K562 (cell line): ENCODE measurements at regions not wholly inside any gene's neighbourhood (a gene's known extent, or its start where the extent isn't known, plus 50 kb on each side); places are given as distances from the start of the nearest gene placed in this dataset.

Source experiments
- ATAC-seq: fragments of 200-7000 bp; cut with Tn5 transposase; 3 replicates; pipeline ENCODE4 v1.9.1; 2020; ENCODE audit warnings: moderate library complexity
- BruUV-seq: library from RNA; stranded (reverse); fragments of 400-500 nt; replicated peaks from 2 replicates; lab custom pipeline; 2021; lab: Mats Ljungman, UMichigan
- CTCF ChIA-PET: fragments of 300-600 bp; formaldehyde crosslinking; extraction: SDS; loops from one replicate; lab custom pipeline; 2021; ENCODE audit warnings: low intra/inter-chr PET ratio; lab: Yijun Ruan, JAX
- POLR2A ChIA-PET: fragments of 300-600, 350-650 bp; sonication (Branson Sonifier 250); formaldehyde crosslinking; extraction: SDS; loops from one replicate; lab custom pipeline; 2021; ENCODE audit warnings: antibody characterized with exemption, inconsistent platforms; lab: Yijun Ruan, JAX
- DNase-seq, 4 experiments: peaks; one replicate each; pipeline versions ENCODE4 v3.0.0 to v3.0.0-alpha.2; 2011 to 2018; ENCODE audit warnings: low spot score in 3 of 4, mixed read lengths in 3 of 4; ENCODE audit errors: extremely low read depth in 1 of 4
- FAIRE-seq: peaks from 2 replicates; lab custom pipeline; 2011; peaks lifted over from hg19 to GRCh38; lab: Jason Lieb, UNC
- H2AFZ ChIP-seq: 2 replicates; pipeline ENCODE4 v1.6.0; 2011; ENCODE audit warnings: low read depth, low read length, control low read depth, inconsistent platforms
- H3K27ac ChIP-seq: fragments of 200-600 bp; 3 replicates; pipeline ENCODE4 v1.8.0; 2011; ENCODE audit warnings: low read depth, mild to moderate bottlenecking, control low read depth, inconsistent platforms, low read length, moderate library complexity, mixed read lengths; ENCODE audit errors: extremely low read depth
- H3K27me3 ChIP-seq, 2 experiments: fragments of 300-600 bp in 1 of 2; 2 replicates in 1 of 2; 3 replicates in 1 of 2; pipeline versions ENCODE4 v1.6.0 to v1.8.0; 2011; ENCODE audit warnings: inconsistent platforms in 2 of 2, low read length in 2 of 2, mild to moderate bottlenecking in 1 of 2, mixed read lengths in 1 of 2, moderate library complexity in 1 of 2; ENCODE audit not compliant: control insufficient read depth in 2 of 2, insufficient read depth in 2 of 2
- H3K36me3 ChIP-seq: fragments of 300-600 bp; 3 replicates; pipeline ENCODE4 v1.8.0; 2011; ENCODE audit warnings: mild to moderate bottlenecking, low read length, inconsistent platforms; ENCODE audit not compliant: control insufficient read depth, insufficient read depth
- H3K4me1 ChIP-seq, 2 experiments: fragments of 200-600 bp in 1 of 2; replicated peaks in 1 of 2; 2 replicates in 1 of 2; 3 replicates in 1 of 2; pipeline versions ENCODE4 v1.5.1 to v1.8.0; 2011; ENCODE audit warnings: inconsistent platforms in 2 of 2, low read length in 2 of 2, mild to moderate bottlenecking in 1 of 2, mixed read lengths in 1 of 2, moderate library complexity in 1 of 2; ENCODE audit not compliant: control insufficient read depth in 2 of 2, insufficient read depth in 2 of 2
- H3K4me2 ChIP-seq: 2 replicates; pipeline ENCODE4 v1.6.1; 2011; ENCODE audit warnings: low read length, control low read depth, inconsistent platforms, mixed read lengths; ENCODE audit not compliant: insufficient read depth
- H3K4me3 ChIP-seq: fragments of 200-600 bp; sonication (generic), shearing (Covaris generic); 2 replicates; pipeline ENCODE4 v1.5.1; 2016; ENCODE audit warnings: control low read depth, inconsistent platforms
- H3K79me2 ChIP-seq: fragments of 200-600 bp; 3 replicates; pipeline ENCODE4 v1.8.0; 2011; ENCODE audit warnings: low read length, inconsistent platforms; ENCODE audit not compliant: control insufficient read depth, insufficient read depth
- H3K9ac ChIP-seq, 2 experiments: 2 replicates each; pipeline versions ENCODE4 v1.6.0 to v1.6.1; 2011; ENCODE audit warnings: low read depth in 2 of 2, low read length in 2 of 2, control low read depth in 1 of 2, inconsistent platforms in 1 of 2, mild to moderate bottlenecking in 1 of 2, mixed read lengths in 1 of 2; ENCODE audit not compliant: insufficient read depth in 1 of 2
- H3K9me1 ChIP-seq: one replicate; pipeline ENCODE4 v1.6.0; 2011; ENCODE audit warnings: inconsistent platforms, mild to moderate bottlenecking, low read length, moderate library complexity; ENCODE audit not compliant: control insufficient read depth, insufficient read depth
- H3K9me3 ChIP-seq: replicated peaks from 2 replicates; pipeline ENCODE4 v1.5.1; 2011; ENCODE audit warnings: low read depth, low read length, inconsistent platforms; ENCODE audit not compliant: control insufficient read depth, insufficient read depth
- H4K20me1 ChIP-seq: replicated peaks from 2 replicates; pipeline ENCODE4 v1.6.1; 2011; ENCODE audit warnings: low read length, inconsistent platforms, mixed read lengths; ENCODE audit not compliant: control insufficient read depth, insufficient read depth
- CREM ChIP-seq: IDR thresholded peaks from 2 replicates; pipeline ENCODE4 v1.6.1; 2014; ENCODE audit warnings: antibody characterized with exemption, low read depth
- ELF2 ChIP-seq: fragments of 250-450 bp; sonication (Bioruptor Pico); IDR thresholded peaks from 2 replicates; pipeline ENCODE4 v1.5.0; 2021; ENCODE audit warnings: mild to moderate bottlenecking
- GTF2A2 ChIP-seq: IDR thresholded peaks from 2 replicates; pipeline ENCODE4 v1.6.1; 2016; ENCODE audit warnings: mild to moderate bottlenecking, missing genetic modification characterization, missing compliant biosample characterization
- JUND ChIP-seq, 2 experiments: IDR thresholded peaks; 2 replicates in 1 of 2; 3 replicates in 1 of 2; pipeline ENCODE4 v1.6.1; 2011; ENCODE audit warnings: borderline replicate concordance in 2 of 2, low read depth in 2 of 2, low read length in 2 of 2, improper control_type of control experiment in 1 of 2, missing biosample characterization in 1 of 2, missing genetic modification characterization in 1 of 2, missing genetic modification reagents in 1 of 2
- SAFB2 ChIP-seq: fragments of 200-400 bp; formaldehyde crosslinking; IDR thresholded peaks from 2 replicates; pipeline ENCODE4 v1.6.1; 2018; ENCODE audit warnings: borderline replicate concordance, low read length, low read depth, moderate library complexity; ENCODE audit not compliant: severe bottlenecking
- SIX5 ChIP-seq, 2 experiments: IDR thresholded peaks; 2 replicates each; pipeline ENCODE4 v1.6.1; 2011; ENCODE audit warnings: low read length in 2 of 2, borderline replicate concordance in 1 of 2, low read depth in 1 of 2, mild to moderate bottlenecking in 1 of 2, moderate library complexity in 1 of 2; ENCODE audit not compliant: insufficient read depth in 1 of 2
- ZFP36 ChIP-seq: fragments of 150-350 bp; IDR thresholded peaks from 2 replicates; pipeline ENCODE4 v1.6.1; 2018; ENCODE audit warnings: low read length, low read depth; ENCODE audit not compliant: partially characterized antibody
- ZNF347 ChIP-seq: fragments of 450-650 bp; formaldehyde crosslinking; IDR thresholded peaks from 2 replicates; pipeline ENCODE4 v1.4.0; 2020; ENCODE audit warnings: low read depth, mild to moderate bottlenecking, moderate library complexity
- ZNF561 ChIP-seq: fragments of 450-650 bp; formaldehyde crosslinking; conservative IDR thresholded peaks from 2 replicates; pipeline ENCODE4 v1.4.0; 2020; ENCODE audit warnings: mild to moderate bottlenecking, moderate library complexity
- ZNF77 ChIP-seq: fragments of 250-450 bp; sonication (Bioruptor Pico); IDR thresholded peaks from 2 replicates; pipeline ENCODE4 v1.5.0; 2020
- WGBS: fragments of 100-300 bp; shearing (Covaris generic); methylation state at CpG from one replicate; pipeline ENCODE4 v1.1.6; 2016; ENCODE audit warnings: low coverage, mixed read lengths; ENCODE audit not compliant: insufficient coverage; ENCODE audit errors: missing lambda C conversion rate; 5-methylcytosine and 5-hydroxymethylcytosine counted together
- in situ Hi-C: fragments of 300-500 bp; cut with MboI; formaldehyde crosslinking; loops from 4 replicates; pipeline ENCODE4 v1.15.0; 2018; ENCODE audit warnings: inconsistent platforms, mixed read lengths
- intact Hi-C: fragments of 100-400 bp; cut with micrococcal nuclease; formaldehyde crosslinking; loops from 2 replicates; pipeline ENCODE4 v1.14.2; 2022
- TF ChIP-seq, protein P1 (sequence below): fragments of 150-350 bp; conservative IDR thresholded peaks from 2 replicates; pipeline ENCODE4 v1.6.1; 2014; ENCODE audit warnings: low read length
- TF ChIP-seq, protein P2 (sequence below), 2 experiments: IDR thresholded peaks; 2 replicates each; pipeline ENCODE4 v1.6.1; 2012; ENCODE audit warnings: improper control_type of control experiment in 2 of 2, low read depth in 2 of 2, low read length in 2 of 2, borderline replicate concordance in 1 of 2

DNA sequence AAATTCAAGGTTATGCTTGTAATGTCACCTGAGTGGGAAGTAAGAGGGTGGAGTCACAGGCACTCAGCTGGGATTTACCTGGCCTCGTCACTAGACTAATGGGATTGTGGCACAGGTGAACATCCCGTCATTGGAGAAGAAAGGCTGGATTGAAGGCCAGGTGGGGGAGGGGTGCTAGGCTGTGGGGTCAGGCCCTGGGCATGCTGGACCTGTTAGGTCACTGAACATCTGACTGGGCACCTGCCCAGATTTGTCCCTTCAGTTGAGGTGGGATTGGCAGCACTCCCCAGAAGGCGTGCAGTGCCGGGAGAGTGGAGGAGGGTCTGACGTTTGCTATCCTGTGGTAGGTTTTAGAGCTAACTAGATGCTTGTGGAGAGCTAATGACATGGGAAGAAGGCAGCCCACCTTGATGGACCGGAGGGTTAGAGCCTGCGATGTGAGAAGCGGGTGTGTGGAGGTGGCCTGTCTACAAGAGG is 161.5 kb upstream of the ZNF267 start (continued):
- TF ChIP-seq JUND (IDR thresholded peaks at IDR 0.05; ENCODE audit: borderline replicate concordance, low read depth, low read length) (no peak), JUND (tag; IDR thresholded peaks at IDR 0.05; ENCODE audit: borderline replicate concordance, low read depth, low read length) (no peak)

DNA sequence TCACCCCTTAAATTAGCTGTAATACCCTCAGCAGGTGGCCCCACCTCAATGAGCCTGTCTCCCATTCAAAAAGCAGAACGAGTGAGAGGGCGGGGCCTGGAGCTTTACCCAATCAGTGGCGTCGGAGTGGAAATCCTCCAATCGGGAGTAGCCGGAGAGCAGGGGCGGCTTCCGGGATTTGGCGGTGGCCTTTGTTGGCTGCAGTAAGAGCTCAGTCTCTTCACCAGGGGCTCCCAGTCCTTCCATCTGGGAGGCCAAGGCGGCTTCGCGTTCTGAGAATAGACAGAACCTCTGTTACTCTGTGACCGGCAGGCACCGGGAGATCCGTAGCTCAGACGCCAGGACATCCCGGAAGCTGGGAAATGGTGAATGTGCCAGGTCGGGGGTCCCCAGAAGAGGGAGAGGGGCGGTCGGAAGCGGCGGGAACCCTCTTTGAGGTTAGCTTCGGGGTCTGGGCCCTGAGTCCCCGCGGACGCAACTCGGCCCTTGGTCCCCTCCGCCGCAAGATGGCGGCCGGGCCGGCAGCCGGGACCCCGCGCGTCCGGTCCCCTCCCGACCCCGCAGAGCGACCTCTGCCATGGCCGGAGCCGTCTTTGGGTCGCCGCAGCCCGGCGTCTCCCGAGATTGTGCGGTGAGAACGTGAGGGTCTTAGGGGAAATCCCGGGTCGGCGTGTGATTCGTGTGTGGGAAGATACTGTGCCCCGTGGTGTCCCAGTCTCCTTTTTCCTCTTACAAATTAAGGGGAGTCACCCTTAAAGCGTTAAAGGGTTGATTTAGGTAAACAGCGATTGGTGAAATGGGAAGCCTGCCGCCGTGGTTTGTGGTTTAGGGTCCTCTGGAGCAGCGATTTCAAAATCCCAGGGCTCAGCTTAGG is 160.3 kb upstream of the ZNF267 start:
- Histone ChIP-seq H3K79me2 (peaks cover 27% of the 10 kb centered on the region), H3K9me3 (no peaks in the 10 kb centered on the region), H3K36me3 (peaks cover 30% of the 10 kb centered on the region), H3K4me1 (peaks cover 11 to 13% of the 10 kb centered on the region in 2 experiments), H3K9me1 (no peaks in the 10 kb centered on the region), H3K27me3 (no peaks in the 10 kb centered on the region), H2AFZ (peak overlapping the region; percentile 95), H3K9ac (peak overlapping the region; percentile 93 to 98), H3K4me2 (peak overlapping the region; percentile 95), H4K20me1 (no peaks in the 10 kb centered on the region; the same call in 1 of the 2 replicates), H3K27ac (peak overlapping the region; percentile 96), H3K4me3 (peak overlapping the region; percentile 92)
- intact Hi-C loops (loop anchor here (5.0 kb wide), 1 partner anchor 154 kb away; no protein-coding TSS in a partner anchor), in situ Hi-C loops (no loop called here)
- no TSS peak for BruUV-seq
- peak; percentile 94 to 97 (median 96) for DNase-seq
- ATAC-seq, result peak; percentile 96
- ChIA-PET CTCF (no interaction called here), POLR2A (interaction anchor here (0.6 to 1.7 kb wide), 16 partner anchors 9 to 667 kb away, joined by 3 to 10 read pairs (median 4); no protein-coding TSS in a partner anchor)
- under 1% methylated on average over 47 of the region's 59 CpGs for WGBS
- FAIRE-seq, result peak; percentile 92
- TF ChIP-seq, protein P1, sequence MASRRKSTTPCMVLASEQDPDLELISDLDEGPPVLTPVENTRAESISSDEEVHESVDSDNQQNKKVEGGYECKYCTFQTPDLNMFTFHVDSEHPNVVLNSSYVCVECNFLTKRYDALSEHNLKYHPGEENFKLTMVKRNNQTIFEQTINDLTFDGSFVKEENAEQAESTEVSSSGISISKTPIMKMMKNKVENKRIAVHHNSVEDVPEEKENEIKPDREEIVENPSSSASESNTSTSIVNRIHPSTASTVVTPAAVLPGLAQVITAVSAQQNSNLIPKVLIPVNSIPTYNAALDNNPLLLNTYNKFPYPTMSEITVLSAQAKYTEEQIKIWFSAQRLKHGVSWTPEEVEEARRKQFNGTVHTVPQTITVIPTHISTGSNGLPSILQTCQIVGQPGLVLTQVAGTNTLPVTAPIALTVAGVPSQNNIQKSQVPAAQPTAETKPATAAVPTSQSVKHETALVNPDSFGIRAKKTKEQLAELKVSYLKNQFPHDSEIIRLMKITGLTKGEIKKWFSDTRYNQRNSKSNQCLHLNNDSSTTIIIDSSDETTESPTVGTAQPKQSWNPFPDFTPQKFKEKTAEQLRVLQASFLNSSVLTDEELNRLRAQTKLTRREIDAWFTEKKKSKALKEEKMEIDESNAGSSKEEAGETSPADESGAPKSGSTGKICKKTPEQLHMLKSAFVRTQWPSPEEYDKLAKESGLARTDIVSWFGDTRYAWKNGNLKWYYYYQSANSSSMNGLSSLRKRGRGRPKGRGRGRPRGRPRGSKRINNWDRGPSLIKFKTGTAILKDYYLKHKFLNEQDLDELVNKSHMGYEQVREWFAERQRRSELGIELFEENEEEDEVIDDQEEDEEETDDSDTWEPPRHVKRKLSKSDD, result no peak
- TF ChIP-seq, protein P2, sequence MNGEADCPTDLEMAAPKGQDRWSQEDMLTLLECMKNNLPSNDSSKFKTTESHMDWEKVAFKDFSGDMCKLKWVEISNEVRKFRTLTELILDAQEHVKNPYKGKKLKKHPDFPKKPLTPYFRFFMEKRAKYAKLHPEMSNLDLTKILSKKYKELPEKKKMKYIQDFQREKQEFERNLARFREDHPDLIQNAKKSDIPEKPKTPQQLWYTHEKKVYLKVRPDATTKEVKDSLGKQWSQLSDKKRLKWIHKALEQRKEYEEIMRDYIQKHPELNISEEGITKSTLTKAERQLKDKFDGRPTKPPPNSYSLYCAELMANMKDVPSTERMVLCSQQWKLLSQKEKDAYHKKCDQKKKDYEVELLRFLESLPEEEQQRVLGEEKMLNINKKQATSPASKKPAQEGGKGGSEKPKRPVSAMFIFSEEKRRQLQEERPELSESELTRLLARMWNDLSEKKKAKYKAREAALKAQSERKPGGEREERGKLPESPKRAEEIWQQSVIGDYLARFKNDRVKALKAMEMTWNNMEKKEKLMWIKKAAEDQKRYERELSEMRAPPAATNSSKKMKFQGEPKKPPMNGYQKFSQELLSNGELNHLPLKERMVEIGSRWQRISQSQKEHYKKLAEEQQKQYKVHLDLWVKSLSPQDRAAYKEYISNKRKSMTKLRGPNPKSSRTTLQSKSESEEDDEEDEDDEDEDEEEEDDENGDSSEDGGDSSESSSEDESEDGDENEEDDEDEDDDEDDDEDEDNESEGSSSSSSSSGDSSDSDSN (IDR thresholded peaks at IDR 0.05; ENCODE audit: borderline replicate concordance in 1 of 2, low read depth in 2 of 2, low read length in 2 of 2), result peak in 1 of 2 experiments; percentile 71; a peak in 2 of 4 replicates
- TF ChIP-seq CREM, result no peak
- TF ChIP-seq ZFP36, result no peak
- TF ChIP-seq JUND (IDR thresholded peaks at IDR 0.05; ENCODE audit: borderline replicate concordance, low read depth, low read length), result no peak
- peak; percentile 14; the same call in 1 of the 3 replicates for TF ChIP-seq JUND (tag; IDR thresholded peaks at IDR 0.05; ENCODE audit: borderline replicate concordance, low read depth, low read length)
- no peak for TF ChIP-seq ZNF347
- TF ChIP-seq ZNF561 (CRISPR knock-in tag), result 0 out of 2 replicates have a peak, but pooled peaks have one; percentile 56
- peak; percentile 88 for TF ChIP-seq ELF2
- TF ChIP-seq SIX5 (IDR thresholded peaks at IDR 0.05; ENCODE audit: borderline replicate concordance in 1 of 2, insufficient read depth in 1 of 2, low read depth in 1 of 2, low read length in 2 of 2), result no peak
- TF ChIP-seq GTF2A2, result no peak
- no peak for TF ChIP-seq ZNF77 (CRISPR knock-in tag)
- TF ChIP-seq SAFB2, result no peak
